CD1c-positive myeloid dendritic cell (primary cell): ENCODE measurements at regions not wholly inside any gene's neighbourhood (a gene's known extent, or its start where the extent isn't known, plus 50 kb on each side); places are given as distances from the start of the nearest gene placed in this dataset.

ENCODE experiments used
- DNase-seq: peaks from one replicate; pipeline ENCODE4 v3.0.0-alpha.2; 2016; ENCODE audit errors: extremely low spot score

GRCh38 chr4:11931266-11931820 lies 502.6 kb upstream of the HS3ST1 start:
- DNase-seq: no peak

- DNase-seq: no peak
These were observed 500.4 kb upstream of the HS3ST1 start for GRCh38 chr4:11929080-11929479.

- DNase-seq: no peak
These were observed 490.6 kb upstream of the HS3ST1 start for GRCh38 chr4:11919316-11919715.

- no peak for DNase-seq
These were observed 485.7 kb upstream of the HS3ST1 start for GRCh38 chr4:11914406-11914805.

GRCh38 chr4:11912886-11913285 lies 484.2 kb upstream of the HS3ST1 start:
- no peak for DNase-seq

- DNase-seq: no peak
These were observed 482.1 kb upstream of the HS3ST1 start for GRCh38 chr4:11910812-11911211.

GRCh38 chr4:11908712-11909111 lies 480.0 kb upstream of the HS3ST1 start:
- no peak for DNase-seq

- no peak for DNase-seq
These were observed 479.5 kb upstream of the HS3ST1 start for GRCh38 chr4:11908205-11908604.

GRCh38 chr4:11904846-11905739 lies 476.4 kb upstream of the HS3ST1 start:
- DNase-seq: no peak

- no peak for DNase-seq
These were observed 475.4 kb upstream of the HS3ST1 start for GRCh38 chr4:11904117-11904535.

GRCh38 chr4:11901089-11901488 lies 472.4 kb upstream of the HS3ST1 start:
- DNase-seq: no peak

GRCh38 chr4:11900359-11900758 lies 471.7 kb upstream of the HS3ST1 start:
- DNase-seq: no peak

- DNase-seq: no peak
These were observed 470.1 kb upstream of the HS3ST1 start for GRCh38 chr4:11898796-11899195.

- no peak for DNase-seq
These were observed 467.1 kb upstream of the HS3ST1 start for GRCh38 chr4:11895766-11896165.

GRCh38 chr4:11894977-11895376 lies 466.3 kb upstream of the HS3ST1 start:
- DNase-seq: no peak

- no peak for DNase-seq
These were observed 465.5 kb upstream of the HS3ST1 start for GRCh38 chr4:11894221-11894620.

- DNase-seq: no peak
These were observed 460.4 kb upstream of the HS3ST1 start for GRCh38 chr4:11889099-11889498.

- DNase-seq: no peak
These were observed 453.3 kb upstream of the HS3ST1 start for GRCh38 chr4:11881947-11882346.

GRCh38 chr4:11881364-11881763 lies 452.7 kb upstream of the HS3ST1 start:
- DNase-seq: no peak

- no peak for DNase-seq
These were observed 449.5 kb upstream of the HS3ST1 start for GRCh38 chr4:11878241-11878640.

- no peak for DNase-seq
These were observed 447.4 kb upstream of the HS3ST1 start for GRCh38 chr4:11876104-11876503.

- DNase-seq: no peak
These were observed 440.6 kb upstream of the HS3ST1 start for GRCh38 chr4:11869191-11869870.

GRCh38 chr4:11866391-11866790 lies 437.7 kb upstream of the HS3ST1 start:
- peak; percentile 47 for DNase-seq
